ENCODE measurements at regions not wholly inside any gene's neighbourhood (a gene's known extent, or its start where the extent isn't known, plus 50 kb on each side); places are given as distances from the start of the nearest gene placed in this dataset.

GRCh38 chr5:54601411-54602230 is 84.1 kb downstream of the SNX18 start:
- no peak for TF ChIP-seq CTCF (conservative IDR thresholded peaks at IDR 0.05)
- no peak for DNase-seq (ENCODE audit: low read depth, low spot score)
- H3K27me3 Mint-ChIP-seq (ENCODE audit: low read depth), result no peaks in the 10 kb centered on the region
- no peak overlapping the region for H3K4me3 Mint-ChIP-seq
- no peak overlapping the region for H3K27ac Mint-ChIP-seq (ENCODE audit: unreplicated experiment)
- H3K9me3 Mint-ChIP-seq, result peaks cover 24% of the 10 kb centered on the region
- H3K36me3 Mint-ChIP-seq (ENCODE audit: low read depth), result peaks cover 5% of the 10 kb centered on the region
- H3K4me1 Mint-ChIP-seq, result peaks cover 9% of the 10 kb centered on the region
